ENCODE measurements at regions not wholly inside any gene's neighbourhood (a gene's known extent, or its start where the extent isn't known, plus 50 kb on each side); places are given as distances from the start of the nearest gene placed in this dataset.

DNA sequence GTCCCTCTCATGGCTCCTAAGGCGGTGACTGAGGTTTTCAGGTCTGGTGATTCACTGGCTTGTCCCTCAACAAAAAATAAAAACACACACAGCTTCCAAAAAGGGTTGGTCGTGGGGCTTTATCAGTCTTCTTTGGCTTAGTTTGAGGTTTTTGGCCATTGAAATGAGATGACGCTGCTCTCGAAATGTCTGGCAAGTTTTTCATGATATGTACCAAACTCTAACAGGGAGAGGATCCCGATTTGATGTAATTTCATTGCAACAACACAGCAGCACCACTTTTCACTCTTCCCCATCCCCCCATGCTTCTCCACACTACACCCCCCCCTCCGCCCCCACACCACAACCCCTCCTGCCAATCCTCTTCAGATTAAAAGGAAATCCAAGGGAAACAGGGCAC, 187.1 kb upstream of the NFIA start:
- no peak overlapping the region for H3K4me3 ChIP-seq (ENCODE audit: low read depth, low read length)
- in situ Hi-C loops (cut with HindIII; ENCODE audit: low sequenced_read_pairs), result no loop called here
- peak; percentile 18 for DNase-seq (ENCODE audit: low read depth)
- TF ChIP-seq, protein P1, sequence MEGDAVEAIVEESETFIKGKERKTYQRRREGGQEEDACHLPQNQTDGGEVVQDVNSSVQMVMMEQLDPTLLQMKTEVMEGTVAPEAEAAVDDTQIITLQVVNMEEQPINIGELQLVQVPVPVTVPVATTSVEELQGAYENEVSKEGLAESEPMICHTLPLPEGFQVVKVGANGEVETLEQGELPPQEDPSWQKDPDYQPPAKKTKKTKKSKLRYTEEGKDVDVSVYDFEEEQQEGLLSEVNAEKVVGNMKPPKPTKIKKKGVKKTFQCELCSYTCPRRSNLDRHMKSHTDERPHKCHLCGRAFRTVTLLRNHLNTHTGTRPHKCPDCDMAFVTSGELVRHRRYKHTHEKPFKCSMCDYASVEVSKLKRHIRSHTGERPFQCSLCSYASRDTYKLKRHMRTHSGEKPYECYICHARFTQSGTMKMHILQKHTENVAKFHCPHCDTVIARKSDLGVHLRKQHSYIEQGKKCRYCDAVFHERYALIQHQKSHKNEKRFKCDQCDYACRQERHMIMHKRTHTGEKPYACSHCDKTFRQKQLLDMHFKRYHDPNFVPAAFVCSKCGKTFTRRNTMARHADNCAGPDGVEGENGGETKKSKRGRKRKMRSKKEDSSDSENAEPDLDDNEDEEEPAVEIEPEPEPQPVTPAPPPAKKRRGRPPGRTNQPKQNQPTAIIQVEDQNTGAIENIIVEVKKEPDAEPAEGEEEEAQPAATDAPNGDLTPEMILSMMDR (IDR thresholded peaks at IDR 0.05; ENCODE audit: low read depth, low read length, missing control alignments), result no peak

DNA sequence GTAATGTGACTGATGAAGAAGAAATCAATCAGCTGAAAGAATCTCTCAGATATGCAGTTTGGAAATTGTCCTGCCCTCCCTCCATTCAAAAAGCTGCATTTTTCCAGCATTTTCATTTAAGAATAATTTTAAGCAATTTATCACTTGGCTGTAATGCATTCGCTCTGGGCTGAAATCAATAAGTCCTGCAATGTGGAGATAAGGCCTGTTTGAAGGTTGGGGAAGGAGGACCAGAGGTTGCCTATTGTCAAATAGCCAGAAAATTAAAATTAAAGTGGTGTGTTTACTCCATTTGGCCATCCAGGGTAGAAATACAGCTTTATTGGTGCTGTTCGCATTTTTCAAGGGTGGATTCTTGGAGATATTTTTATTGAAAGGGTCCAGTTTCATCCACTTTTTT, 187.6 kb upstream of the NFIA start:
- H3K4me3 ChIP-seq (ENCODE audit: low read depth, low read length), result no peak overlapping the region
- in situ Hi-C loops (cut with HindIII; ENCODE audit: low sequenced_read_pairs), result no loop called here
- TF ChIP-seq, protein P1 (IDR thresholded peaks at IDR 0.05; ENCODE audit: low read depth, low read length, missing control alignments), result no peak
- no peak for DNase-seq (ENCODE audit: low read depth)

DNA sequence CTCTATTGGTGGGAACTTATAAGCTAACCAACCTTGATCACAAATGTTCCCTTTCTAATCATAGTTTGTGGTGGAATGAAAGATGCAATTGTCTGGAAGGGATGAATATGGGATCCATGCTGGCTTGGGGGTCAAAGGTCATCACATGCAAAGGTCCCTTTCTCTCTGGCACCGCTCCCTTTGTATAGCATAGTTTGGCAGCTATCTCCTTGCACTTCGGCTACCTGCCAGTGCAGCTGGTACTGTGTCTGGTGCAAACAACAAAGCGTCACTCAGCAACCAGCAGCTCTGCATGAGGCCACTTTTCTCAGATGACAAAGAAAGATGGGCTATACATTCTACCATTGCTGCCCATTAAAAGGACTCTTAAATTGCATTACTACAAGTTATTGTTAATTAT, 188.2 kb upstream of the NFIA start:
- DNase-seq (ENCODE audit: low read depth), result no peak
- in situ Hi-C loops (cut with HindIII; ENCODE audit: low sequenced_read_pairs), result no loop called here
- TF ChIP-seq, protein P1 (IDR thresholded peaks at IDR 0.05; ENCODE audit: low read depth, low read length, missing control alignments), result no peak
- H3K4me3 ChIP-seq (ENCODE audit: low read depth, low read length), result no peak overlapping the region

DNA sequence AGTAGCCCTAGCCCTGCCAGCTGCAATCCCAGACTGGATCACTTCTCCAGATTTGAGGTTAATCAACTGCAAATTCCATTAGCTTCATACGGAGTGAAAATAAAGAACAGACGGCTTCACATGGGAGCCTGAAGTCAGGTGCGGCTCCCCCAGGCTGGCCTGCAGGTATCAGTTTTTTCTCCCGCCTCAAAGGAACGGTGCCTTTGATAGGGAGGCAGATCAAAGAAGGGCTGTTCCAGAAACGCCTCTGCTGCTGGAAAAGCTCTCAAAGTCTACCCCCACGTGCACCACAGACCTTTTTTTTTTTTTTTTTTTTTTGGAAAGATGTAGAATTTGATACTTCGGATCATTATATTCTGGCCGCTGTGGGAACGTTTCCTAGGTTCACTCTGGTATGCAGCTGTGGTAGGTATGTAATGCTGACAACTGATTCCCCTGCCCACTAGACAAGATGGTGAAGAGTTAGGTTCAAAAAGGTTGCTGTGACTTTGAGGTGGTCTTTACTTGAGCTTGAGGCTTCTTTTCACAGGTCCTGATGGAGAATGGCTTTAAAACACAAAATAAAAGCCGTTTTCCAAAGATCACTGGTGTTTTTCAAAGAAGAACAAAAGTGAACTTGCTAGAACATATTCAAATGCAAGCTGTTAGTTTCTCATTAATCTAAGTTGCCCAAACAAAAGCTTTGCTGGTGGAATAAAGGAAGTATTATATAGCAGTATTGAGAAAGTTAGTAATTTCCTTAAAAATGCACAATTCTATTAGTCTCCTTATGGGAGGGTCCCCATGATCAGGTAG, 189.0 kb upstream of the NFIA start:
- H3K4me3 ChIP-seq (ENCODE audit: low read depth, low read length), result no peak overlapping the region
- TF ChIP-seq, protein P1 (IDR thresholded peaks at IDR 0.05; ENCODE audit: low read depth, low read length, missing control alignments), result no peak
- DNase-seq (ENCODE audit: low read depth), result no peak
- in situ Hi-C loops (cut with HindIII; ENCODE audit: low sequenced_read_pairs), result no loop called here

DNA sequence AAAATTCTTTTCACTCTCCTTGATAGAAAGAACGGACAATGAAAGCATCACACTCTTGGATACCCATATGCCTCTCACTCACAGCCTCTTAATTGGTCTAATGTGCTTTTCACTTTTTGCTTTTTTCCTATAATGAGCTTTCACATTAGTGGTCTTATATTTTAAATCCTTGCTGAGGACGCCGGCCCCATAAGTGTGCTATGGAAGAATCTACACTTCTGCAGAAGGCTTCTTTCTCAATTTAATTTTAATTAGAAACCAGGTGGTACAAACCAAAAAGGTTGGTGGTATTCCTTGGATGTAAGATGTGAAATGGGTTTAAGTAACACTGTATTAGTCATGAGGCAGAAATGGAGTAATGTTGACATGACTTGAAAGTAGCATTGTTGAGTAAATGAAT, 190.6 kb upstream of the NFIA start:
- DNase-seq (ENCODE audit: low read depth), result no peak
- in situ Hi-C loops (cut with HindIII; ENCODE audit: low sequenced_read_pairs), result no loop called here
- TF ChIP-seq, protein P1 (IDR thresholded peaks at IDR 0.05; ENCODE audit: low read depth, low read length, missing control alignments), result no peak
- no peak overlapping the region for H3K4me3 ChIP-seq (ENCODE audit: low read depth, low read length)

DNA sequence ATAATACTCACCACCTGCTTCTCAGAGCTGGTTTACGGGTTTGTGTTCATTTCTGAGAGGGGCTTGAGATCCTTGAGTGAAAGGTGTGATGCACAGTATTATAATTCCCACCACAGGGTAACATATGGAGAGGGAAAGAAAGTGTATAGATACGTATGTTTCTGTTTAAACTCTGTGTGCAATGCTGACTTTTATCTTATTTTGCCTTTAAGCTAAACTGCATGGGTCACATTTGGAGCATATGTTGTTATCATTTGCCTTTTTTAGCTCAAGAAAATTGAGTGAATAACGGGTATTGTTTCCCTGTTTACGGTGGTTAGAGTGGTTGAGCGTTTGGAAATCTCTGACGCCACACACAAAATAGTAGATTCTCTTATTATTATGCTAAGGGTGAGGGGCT, 191.1 kb upstream of the NFIA start:
- TF ChIP-seq, protein P1 (IDR thresholded peaks at IDR 0.05; ENCODE audit: low read depth, low read length, missing control alignments), result no peak
- H3K4me3 ChIP-seq (ENCODE audit: low read depth, low read length), result no peak overlapping the region
- in situ Hi-C loops (cut with HindIII; ENCODE audit: low sequenced_read_pairs), result no loop called here
- no peak for DNase-seq (ENCODE audit: low read depth)
